Breast epithelium (tissue), 4 donors: ENCODE measurements at regions not wholly inside any gene's neighbourhood (a gene's known extent, or its start where the extent isn't known, plus 50 kb on each side); places are given as distances from the start of the nearest gene placed in this dataset.

Source experiments
- DNase-seq, 2 donors: peaks; one replicate each; pipeline ENCODE4 v3.0.0-alpha.2; 2019; ENCODE audit warnings: low spot score in 2 of 2
- H3K27ac ChIP-seq, 2 donors: fragments of 200-600 bp; sonication (generic) in 1 of 2; one replicate each; pipeline ENCODE4 v1.5.1; 2016 to 2019; ENCODE audit warnings: mild to moderate bottlenecking in 1 of 2
- H3K27me3 ChIP-seq, 2 donors: fragments of 200-600 bp; sonication (generic) in 1 of 2; one replicate each; pipeline versions ENCODE4 v1.5.1 to v1.6.0; 2017 to 2019; ENCODE audit warnings: control low read depth in 1 of 2, mild to moderate bottlenecking in 1 of 2
- H3K36me3 ChIP-seq: fragments of 200-600 bp; one replicate; pipeline ENCODE4 v1.5.1; 2019
- H3K4me1 ChIP-seq, 2 donors: fragments of 200-600 bp; sonication (generic); one replicate each; pipeline ENCODE4 v1.5.1; 2016 to 2019; ENCODE audit warnings: control low read depth in 1 of 2
- H3K4me3 ChIP-seq, 3 donors: fragments of 200-600 bp; sonication (generic); 1 replicate in 2 of 3; 2 replicates in 1 of 3; pipeline ENCODE4 v1.5.1; 2016 to 2019; ENCODE audit warnings: mild to moderate bottlenecking in 3 of 3, moderate library complexity in 2 of 3
- H3K9me3 ChIP-seq, 2 donors: fragments of 200-600 bp; sonication (generic) in 1 of 2; one replicate each; pipeline ENCODE4 v1.5.1; 2016 to 2019; ENCODE audit warnings: control low read depth in 1 of 2
- CTCF ChIP-seq, 3 donors: fragments of 450-650 bp; IDR thresholded peaks; one replicate each; pipeline ENCODE4 v1.5.1; 2016 to 2017; ENCODE audit warnings: antibody characterized with exemption in 3 of 3, mild to moderate bottlenecking in 3 of 3, moderate library complexity in 3 of 3
- POLR2A ChIP-seq: fragments of 450-650 bp; IDR thresholded peaks from one replicate; pipeline ENCODE4 v1.6.1; 2016; ENCODE audit warnings: antibody characterized with exemption, mild to moderate bottlenecking, moderate library complexity
- POLR2AphosphoS5 ChIP-seq, 3 donors: sonication (generic); formaldehyde crosslinking; IDR thresholded peaks; one replicate each; pipeline ENCODE4 v1.6.1; 2017; ENCODE audit warnings: antibody characterized with exemption in 3 of 3
- intact Hi-C: fragments of 100-400 bp; cut with DNase I; formaldehyde crosslinking; loops from one replicate; pipeline ENCODE4 v1.15.1; 2023; ENCODE audit warnings: low total_unique reads

GRCh38 chr4:135192751-135193535 is 991.4 kb upstream of the PABPC4L start:
- H3K4me1 ChIP-seq, result no peaks in the 10 kb centered on the region
- no peak overlapping the region for H3K4me3 ChIP-seq
- TF ChIP-seq CTCF (IDR thresholded peaks at IDR 0.05) (no peak), POLR2A (no peak), POLR2AphosphoS5 (IDR thresholded peaks at IDR 0.05) (no peak)
- H3K36me3 ChIP-seq, result no peaks in the 10 kb centered on the region
- no peaks in the 10 kb centered on the region for H3K27me3 ChIP-seq
- intact Hi-C loops, result loop anchor here (10.0 kb wide), 1 partner anchor 612 kb away; no protein-coding TSS in a partner anchor
- no peaks in the 10 kb centered on the region for H3K9me3 ChIP-seq
- no peak overlapping the region for H3K27ac ChIP-seq
- no peak for DNase-seq

- H3K4me3 ChIP-seq, result no peak overlapping the region
- H3K9me3 ChIP-seq, result no peaks in the 10 kb centered on the region
- no peaks in the 10 kb centered on the region for H3K27me3 ChIP-seq
- intact Hi-C loops, result loop anchor here (10.0 kb wide), 1 partner anchor 613 kb away; no protein-coding TSS in a partner anchor
- TF ChIP-seq CTCF (IDR thresholded peaks at IDR 0.05) (no peak), POLR2A (no peak), POLR2AphosphoS5 (IDR thresholded peaks at IDR 0.05) (no peak)
- H3K36me3 ChIP-seq, result no peaks in the 10 kb centered on the region
- no peaks in the 10 kb centered on the region for H3K4me1 ChIP-seq
- H3K27ac ChIP-seq, result no peak overlapping the region
- no peak for DNase-seq
Measured at GRCh38 chr4:135191596-135191995, 990.0 kb upstream of the PABPC4L start.

- no peak for TF ChIP-seq CTCF (IDR thresholded peaks at IDR 0.05)
- no peaks in the 10 kb centered on the region for H3K4me1 ChIP-seq
- no peaks in the 10 kb centered on the region for H3K36me3 ChIP-seq
- H3K4me3 ChIP-seq, result no peak overlapping the region
- H3K27ac ChIP-seq, result no peak overlapping the region
- H3K9me3 ChIP-seq, result no peaks in the 10 kb centered on the region
- intact Hi-C loops, result no loop called here
- no peak for DNase-seq
- H3K27me3 ChIP-seq, result no peaks in the 10 kb centered on the region
Measured at GRCh38 chr4:135186002-135186401, 984.4 kb upstream of the PABPC4L start.

- intact Hi-C loops, result no loop called here
- no peak for DNase-seq
- H3K4me1 ChIP-seq, result no peaks in the 10 kb centered on the region
- TF ChIP-seq CTCF (IDR thresholded peaks at IDR 0.05), result no peak
- TF ChIP-seq POLR2AphosphoS5 (IDR thresholded peaks at IDR 0.05), result no peak
- TF ChIP-seq POLR2A, result no peak
- no peaks in the 10 kb centered on the region for H3K36me3 ChIP-seq
- no peaks in the 10 kb centered on the region for H3K27me3 ChIP-seq
- no peak overlapping the region for H3K27ac ChIP-seq
- no peak overlapping the region for H3K4me3 ChIP-seq
- H3K9me3 ChIP-seq, result no peaks in the 10 kb centered on the region
Measured at GRCh38 chr4:135185256-135185655, 983.7 kb upstream of the PABPC4L start.

GRCh38 chr4:135184715-135185114 is 983.1 kb upstream of the PABPC4L start:
- TF ChIP-seq CTCF (IDR thresholded peaks at IDR 0.05) (no peak), POLR2AphosphoS5 (IDR thresholded peaks at IDR 0.05) (no peak), POLR2A (no peak)
- intact Hi-C loops, result no loop called here
- H3K36me3 ChIP-seq, result no peaks in the 10 kb centered on the region

More at GRCh38 chr4:135184715-135185114, 983.1 kb upstream of the PABPC4L start:
- Histone ChIP-seq H3K4me3 (no peak overlapping the region), H3K27me3 (no peaks in the 10 kb centered on the region), H3K4me1 (no peaks in the 10 kb centered on the region), H3K9me3 (no peaks in the 10 kb centered on the region), H3K27ac (no peak overlapping the region)
- no peak for DNase-seq
